ENCODE measurements at regions not wholly inside any gene's neighbourhood (a gene's known extent, or its start where the extent isn't known, plus 50 kb on each side); places are given as distances from the start of the nearest gene placed in this dataset.

- Histone ChIP-seq H3K9me3 (no peaks in the 10 kb centered on the region), H3K27me3 (no peaks in the 10 kb centered on the region), H3K4me3 (no peak overlapping the region), H3K27ac (no peak overlapping the region), H3K4me1 (no peaks in the 10 kb centered on the region), H3K36me3 (no peaks in the 10 kb centered on the region)
- no peak for ATAC-seq
- no peak for DNase-seq
- TF ChIP-seq CTCF (IDR thresholded peaks at IDR 0.05), result no peak
- intact Hi-C loops (cut with DNase I), result no loop called here
- FAIRE-seq, result no peak
Observed at GRCh38 chr4:176631611-176632010, 161.1 kb downstream of the VEGFC start.

Data from pancreas (tissue), 8 donors.